ENCODE measurements at regions not wholly inside any gene's neighbourhood (a gene's known extent, or its start where the extent isn't known, plus 50 kb on each side); places are given as distances from the start of the nearest gene placed in this dataset.
A peak's percentile ranks its signal among the peaks of the same experiment; 100 is the strongest.

- Histone ChIP-seq H2BK120ac (ENCODE audit: low read depth, low read length) (no peak overlapping the region), H4K5ac (ENCODE audit: low read length) (no peak overlapping the region), H3K27ac (ENCODE audit: low read depth, low read length) (no peak overlapping the region), H2AK5ac (ENCODE audit: low read length) (no peak overlapping the region), H3K56ac (ENCODE audit: low read length) (no peak overlapping the region), H3K4me1 (ENCODE audit: control insufficient read depth, low read depth, low read length) (no peaks in the 10 kb centered on the region), H3K4me2 (ENCODE audit: low read length) (no peak overlapping the region), H3K23ac (ENCODE audit: low read length) (peak overlapping the region; percentile 26), H3K18ac (ENCODE audit: low read length) (no peak overlapping the region), H2BK15ac (replicated peaks; ENCODE audit: low read depth) (no peak overlapping the region), H3K4me3 (ENCODE audit: low read length) (no peak overlapping the region), H3K79me1 (ENCODE audit: low read length) (no peaks in the 10 kb centered on the region), H3K36me3 (ENCODE audit: control insufficient read depth, insufficient read depth, low read length) (no peaks in the 10 kb centered on the region), H3K79me2 (ENCODE audit: control insufficient read depth, insufficient read depth, low read length) (no peaks in the 10 kb centered on the region), H4K8ac (ENCODE audit: low read depth, low read length) (no peak overlapping the region), H3K9ac (ENCODE audit: low read length) (no peak overlapping the region), H2BK5ac (ENCODE audit: low read length) (no peak overlapping the region), H3K4ac (ENCODE audit: low read depth, low read length) (no peak overlapping the region), H3K27me3 (ENCODE audit: insufficient read depth, low read length, poor library complexity) (no peaks in the 10 kb centered on the region)
- no CpG with 5 or more reads among the region's 5 CpGs for WGBS (ENCODE audit: extremely low coverage, insufficient coverage, low lambda C conversion rate)
- no peak for DNase-seq
These were observed 229.9 kb downstream of the RPS24 start for GRCh38 chr10:78263521-78263988.

DNA sequence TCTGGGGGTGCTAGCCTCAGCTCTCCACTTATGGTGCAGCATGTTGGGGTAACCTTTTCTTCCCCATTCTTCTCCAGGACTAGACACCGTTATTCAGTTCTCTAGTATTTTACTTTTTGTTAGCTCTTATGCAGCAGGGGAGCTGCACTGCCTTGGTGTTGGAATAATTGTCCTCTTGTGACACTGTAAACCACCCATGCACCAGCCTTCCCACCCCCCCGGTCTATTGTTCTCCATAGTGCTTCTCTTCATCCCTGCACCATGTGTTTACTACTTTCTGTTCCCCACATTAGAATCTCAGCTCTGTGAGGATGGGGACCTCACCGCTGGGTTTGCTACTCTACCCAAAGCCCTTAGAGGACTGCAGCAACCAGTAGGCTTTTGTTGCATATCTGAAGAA, 230.7 kb downstream of the RPS24 start:
- H3K27me3 ChIP-seq (ENCODE audit: insufficient read depth, low read length, poor library complexity): no peaks in the 10 kb centered on the region

DNA sequence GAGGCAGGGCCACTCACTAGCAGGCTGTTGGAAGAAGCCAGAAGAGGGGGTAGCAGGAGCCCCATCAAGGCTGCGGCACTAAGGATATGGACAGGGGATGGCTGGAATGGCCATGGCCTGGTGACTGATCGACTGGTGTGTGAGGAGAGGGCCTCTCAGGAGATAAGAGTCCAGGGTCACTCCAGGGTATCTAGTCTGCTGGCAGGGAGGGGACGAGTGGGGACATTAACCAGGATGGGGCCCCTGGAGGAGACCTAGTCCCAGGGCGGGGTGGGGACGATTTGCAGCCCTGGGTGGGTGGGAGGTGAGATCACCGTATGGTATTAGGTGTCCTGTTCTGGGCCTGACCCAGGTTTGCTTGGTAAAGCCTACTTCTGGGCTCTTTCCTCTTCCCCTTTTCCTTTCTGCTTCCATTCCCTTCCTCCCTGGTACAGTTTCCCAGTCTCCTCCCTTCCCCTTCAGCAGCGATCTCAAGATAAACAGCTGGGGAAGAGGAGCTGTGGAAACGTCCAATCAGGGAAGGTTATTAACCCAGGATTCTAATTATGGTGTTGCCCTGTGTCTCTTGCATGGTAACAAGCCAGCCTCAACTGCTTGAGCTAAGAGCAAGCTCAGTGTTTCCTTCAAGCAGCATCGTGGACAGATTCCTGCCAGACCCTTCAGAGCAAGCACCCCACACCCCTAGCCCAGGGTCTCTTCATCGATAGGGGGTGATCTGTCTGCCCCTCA, 233.2 kb downstream of the RPS24 start:
- Histone ChIP-seq H3K9ac (ENCODE audit: low read length) (no peak overlapping the region), H4K8ac (ENCODE audit: low read depth, low read length) (no peak overlapping the region), H2BK120ac (ENCODE audit: low read depth, low read length) (no peak overlapping the region), H3K4me3 (ENCODE audit: low read length) (no peak overlapping the region), H3K18ac (ENCODE audit: low read length) (no peak overlapping the region), H3K36me3 (ENCODE audit: control insufficient read depth, insufficient read depth, low read length) (no peaks in the 10 kb centered on the region), H3K56ac (ENCODE audit: low read length) (no peak overlapping the region), H3K27ac (ENCODE audit: low read depth, low read length) (no peak overlapping the region), H4K5ac (ENCODE audit: low read length) (no peak overlapping the region), H3K79me2 (ENCODE audit: control insufficient read depth, insufficient read depth, low read length) (no peaks in the 10 kb centered on the region), H3K4me2 (ENCODE audit: low read length) (no peak overlapping the region), H2BK15ac (replicated peaks; ENCODE audit: low read depth) (no peak overlapping the region), H3K4ac (ENCODE audit: low read depth, low read length) (no peak overlapping the region), H3K79me1 (ENCODE audit: low read length) (no peaks in the 10 kb centered on the region), H3K4me1 (ENCODE audit: control insufficient read depth, low read depth, low read length) (no peaks in the 10 kb centered on the region), H3K27me3 (ENCODE audit: insufficient read depth, low read length, poor library complexity) (no peaks in the 10 kb centered on the region), H2AK5ac (ENCODE audit: low read length) (no peak overlapping the region), H2BK5ac (ENCODE audit: low read length) (no peak overlapping the region), H3K23ac (ENCODE audit: low read length) (no peak overlapping the region)
- DNase-seq: no peak
- no CpG with 5 or more reads among the region's 10 CpGs for WGBS (ENCODE audit: extremely low coverage, insufficient coverage, low lambda C conversion rate)

More for the DNA sequence above, 230.7 kb downstream of the RPS24 start:
- no peak overlapping the region for H4K8ac ChIP-seq (ENCODE audit: low read depth, low read length)
- H3K4me3 ChIP-seq (ENCODE audit: low read length): no peak overlapping the region
- no peak overlapping the region for H3K4me2 ChIP-seq (ENCODE audit: low read length)
- H2BK120ac ChIP-seq (ENCODE audit: low read depth, low read length): no peak overlapping the region
- no peaks in the 10 kb centered on the region for H3K4me1 ChIP-seq (ENCODE audit: control insufficient read depth, low read depth, low read length)
- no peak overlapping the region for H2BK15ac ChIP-seq (replicated peaks; ENCODE audit: low read depth)
- no peak overlapping the region for H3K4ac ChIP-seq (ENCODE audit: low read depth, low read length)
- H3K79me2 ChIP-seq (ENCODE audit: control insufficient read depth, insufficient read depth, low read length): no peaks in the 10 kb centered on the region
- H3K36me3 ChIP-seq (ENCODE audit: control insufficient read depth, insufficient read depth, low read length): no peaks in the 10 kb centered on the region
- no peak overlapping the region for H2BK5ac ChIP-seq (ENCODE audit: low read length)
- H3K79me1 ChIP-seq (ENCODE audit: low read length): no peaks in the 10 kb centered on the region
- H4K5ac ChIP-seq (ENCODE audit: low read length): no peak overlapping the region
- WGBS (ENCODE audit: extremely low coverage, insufficient coverage, low lambda C conversion rate): no CpG with 5 or more reads among the region's 3 CpGs
- no peak overlapping the region for H3K18ac ChIP-seq (ENCODE audit: low read length)
- no peak overlapping the region for H3K9ac ChIP-seq (ENCODE audit: low read length)
- no peak overlapping the region for H3K56ac ChIP-seq (ENCODE audit: low read length)
- DNase-seq: no peak
- H3K27ac ChIP-seq (ENCODE audit: low read depth, low read length): no peak overlapping the region
- no peak overlapping the region for H2AK5ac ChIP-seq (ENCODE audit: low read length)
- H3K23ac ChIP-seq (ENCODE audit: low read length): no peak overlapping the region

- Histone ChIP-seq H3K79me2 (ENCODE audit: control insufficient read depth, insufficient read depth, low read length) (no peaks in the 10 kb centered on the region), H2BK5ac (ENCODE audit: low read length) (no peak overlapping the region), H2AK5ac (ENCODE audit: low read length) (no peak overlapping the region), H3K4me3 (ENCODE audit: low read length) (no peak overlapping the region), H3K4me2 (ENCODE audit: low read length) (no peak overlapping the region), H3K36me3 (ENCODE audit: control insufficient read depth, insufficient read depth, low read length) (no peaks in the 10 kb centered on the region), H3K27me3 (ENCODE audit: insufficient read depth, low read length, poor library complexity) (no peaks in the 10 kb centered on the region), H3K56ac (ENCODE audit: low read length) (no peak overlapping the region), H3K79me1 (ENCODE audit: low read length) (no peaks in the 10 kb centered on the region), H4K8ac (ENCODE audit: low read depth, low read length) (no peak overlapping the region), H3K9ac (ENCODE audit: low read length) (no peak overlapping the region), H3K27ac (ENCODE audit: low read depth, low read length) (no peak overlapping the region), H3K23ac (ENCODE audit: low read length) (no peak overlapping the region), H3K4me1 (ENCODE audit: control insufficient read depth, low read depth, low read length) (no peaks in the 10 kb centered on the region), H3K18ac (ENCODE audit: low read length) (no peak overlapping the region), H3K4ac (ENCODE audit: low read depth, low read length) (no peak overlapping the region), H4K5ac (ENCODE audit: low read length) (no peak overlapping the region), H2BK15ac (replicated peaks; ENCODE audit: low read depth) (no peak overlapping the region), H2BK120ac (ENCODE audit: low read depth, low read length) (no peak overlapping the region)
- no CpG with 5 or more reads among the region's 3 CpGs for WGBS (ENCODE audit: extremely low coverage, insufficient coverage, low lambda C conversion rate)
- DNase-seq: peak; percentile 63
These were observed 233.9 kb downstream of the RPS24 start for GRCh38 chr10:78267598-78267997.

DNA sequence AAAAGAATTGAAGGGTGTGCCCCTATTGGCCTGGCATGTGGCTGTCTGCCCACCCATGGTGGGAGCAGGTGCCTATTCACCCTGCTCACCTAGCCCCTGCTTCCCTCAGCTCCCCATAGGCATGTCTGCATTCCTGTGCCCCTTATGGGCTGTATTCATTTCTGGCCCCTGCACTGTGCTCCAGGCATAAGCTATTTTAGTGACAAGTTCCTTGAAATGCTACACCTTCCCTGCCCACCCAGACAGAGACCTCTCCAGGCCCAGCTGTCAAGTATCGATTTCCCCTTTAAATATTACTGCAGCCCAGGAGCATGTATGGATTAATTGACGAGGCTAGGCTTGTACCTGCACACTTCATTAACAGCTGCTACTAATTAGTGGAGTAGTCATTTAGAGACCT, 235.4 kb downstream of the RPS24 start:
- Histone ChIP-seq H2BK5ac (ENCODE audit: low read length) (no peak overlapping the region), H4K8ac (ENCODE audit: low read depth, low read length) (no peak overlapping the region), H3K4me3 (ENCODE audit: low read length) (no peak overlapping the region), H3K79me2 (ENCODE audit: control insufficient read depth, insufficient read depth, low read length) (no peaks in the 10 kb centered on the region), H4K5ac (ENCODE audit: low read length) (no peak overlapping the region), H3K27ac (ENCODE audit: low read depth, low read length) (no peak overlapping the region), H3K36me3 (ENCODE audit: control insufficient read depth, insufficient read depth, low read length) (no peaks in the 10 kb centered on the region), H3K4me1 (ENCODE audit: control insufficient read depth, low read depth, low read length) (no peaks in the 10 kb centered on the region), H3K56ac (ENCODE audit: low read length) (no peak overlapping the region), H3K18ac (ENCODE audit: low read length) (no peak overlapping the region), H3K4ac (ENCODE audit: low read depth, low read length) (no peak overlapping the region), H3K23ac (ENCODE audit: low read length) (no peak overlapping the region), H3K27me3 (ENCODE audit: insufficient read depth, low read length, poor library complexity) (no peaks in the 10 kb centered on the region), H3K9ac (ENCODE audit: low read length) (no peak overlapping the region), H3K79me1 (ENCODE audit: low read length) (no peaks in the 10 kb centered on the region), H2BK120ac (ENCODE audit: low read depth, low read length) (no peak overlapping the region), H3K4me2 (ENCODE audit: low read length) (no peak overlapping the region), H2BK15ac (replicated peaks; ENCODE audit: low read depth) (no peak overlapping the region), H2AK5ac (ENCODE audit: low read length) (no peak overlapping the region)
- no CpG with 5 or more reads among the region's 2 CpGs for WGBS (ENCODE audit: extremely low coverage, insufficient coverage, low lambda C conversion rate)
- DNase-seq: no peak

DNA sequence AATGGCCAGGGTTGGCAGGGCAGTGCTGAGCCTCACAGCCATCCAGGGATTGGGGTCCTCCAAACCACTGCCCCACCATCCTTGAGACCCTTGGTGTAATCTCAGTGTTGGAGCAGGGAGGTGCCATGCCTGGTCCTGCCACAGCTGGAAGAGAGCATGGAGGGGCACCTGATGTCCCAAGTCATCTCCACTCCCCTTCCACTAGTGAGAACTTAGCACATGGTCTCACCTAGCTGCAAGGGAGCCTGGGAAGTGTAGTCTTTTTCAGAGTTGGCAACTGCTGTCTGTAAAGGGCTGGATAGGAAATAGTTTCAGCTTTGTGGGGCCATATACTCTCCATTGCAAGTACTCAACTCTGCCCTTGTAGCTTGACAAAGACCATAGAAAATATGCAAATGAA, 238.7 kb downstream of the RPS24 start:
- no peak overlapping the region for H3K18ac ChIP-seq (ENCODE audit: low read length)
- no peaks in the 10 kb centered on the region for H3K36me3 ChIP-seq (ENCODE audit: control insufficient read depth, insufficient read depth, low read length)
- no peak overlapping the region for H2AK5ac ChIP-seq (ENCODE audit: low read length)
- H3K56ac ChIP-seq (ENCODE audit: low read length): no peak overlapping the region
- H2BK120ac ChIP-seq (ENCODE audit: low read depth, low read length): no peak overlapping the region
- no peak overlapping the region for H3K27ac ChIP-seq (ENCODE audit: low read depth, low read length)
- no peak for DNase-seq
- no peak overlapping the region for H3K23ac ChIP-seq (ENCODE audit: low read length)
- H2BK5ac ChIP-seq (ENCODE audit: low read length): no peak overlapping the region
- no peak overlapping the region for H3K9ac ChIP-seq (ENCODE audit: low read length)
- no peaks in the 10 kb centered on the region for H3K79me2 ChIP-seq (ENCODE audit: control insufficient read depth, insufficient read depth, low read length)
- no peaks in the 10 kb centered on the region for H3K79me1 ChIP-seq (ENCODE audit: low read length)
- H3K4me3 ChIP-seq (ENCODE audit: low read length): no peak overlapping the region
- H3K4me1 ChIP-seq (ENCODE audit: control insufficient read depth, low read depth, low read length): peaks cover 1% of the 10 kb centered on the region
- H3K4ac ChIP-seq (ENCODE audit: low read depth, low read length): no peak overlapping the region
- H3K27me3 ChIP-seq (ENCODE audit: insufficient read depth, low read length, poor library complexity): no peaks in the 10 kb centered on the region
- H4K8ac ChIP-seq (ENCODE audit: low read depth, low read length): no peak overlapping the region
- no peak overlapping the region for H4K5ac ChIP-seq (ENCODE audit: low read length)
- no peak overlapping the region for H2BK15ac ChIP-seq (replicated peaks; ENCODE audit: low read depth)
- H3K4me2 ChIP-seq (ENCODE audit: low read length): no peak overlapping the region

Measured in mesendoderm (in vitro differentiated cells).